ENCODE measurements at regions not wholly inside any gene's neighbourhood (a gene's known extent, or its start where the extent isn't known, plus 50 kb on each side); places are given as distances from the start of the nearest gene placed in this dataset.

DNA sequence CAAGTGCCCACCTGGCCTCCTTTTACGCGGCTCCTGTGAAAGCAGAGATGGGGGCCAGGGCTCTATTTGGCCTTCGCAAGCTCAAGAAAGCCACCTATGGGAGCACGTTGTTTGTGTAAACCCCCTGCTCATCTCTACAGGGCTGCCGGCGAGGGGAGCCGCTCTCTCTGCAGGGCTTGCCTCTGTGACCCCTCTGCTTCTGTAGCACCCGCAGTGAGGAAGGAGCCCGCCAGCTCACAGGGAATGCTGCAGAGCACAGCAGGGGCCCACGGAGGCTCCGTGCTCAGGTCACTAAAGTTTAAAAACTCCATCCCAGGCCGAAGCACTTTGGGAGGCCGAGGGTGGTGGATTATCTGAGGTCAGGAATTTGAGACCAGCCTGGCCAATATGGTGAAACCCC is 376.8 kb downstream of the IRX2 start:
- H3K36me3 Mint-ChIP-seq (ENCODE audit: low read depth, unreplicated experiment) = no peaks in the 10 kb centered on the region
- DNase-seq (ENCODE audit: low read depth) (no peak), FAIRE-seq (no peak)
- no peaks in the 10 kb centered on the region for H3K79me2 ChIP-seq (ENCODE audit: insufficient read depth, low read length)
- no peak overlapping the region for H3K9ac ChIP-seq (ENCODE audit: low read length)
- no peak for TF ChIP-seq EZH2 (IDR thresholded peaks at IDR 0.05; ENCODE audit: insufficient read depth, low read length)
- TF ChIP-seq, protein P1, sequence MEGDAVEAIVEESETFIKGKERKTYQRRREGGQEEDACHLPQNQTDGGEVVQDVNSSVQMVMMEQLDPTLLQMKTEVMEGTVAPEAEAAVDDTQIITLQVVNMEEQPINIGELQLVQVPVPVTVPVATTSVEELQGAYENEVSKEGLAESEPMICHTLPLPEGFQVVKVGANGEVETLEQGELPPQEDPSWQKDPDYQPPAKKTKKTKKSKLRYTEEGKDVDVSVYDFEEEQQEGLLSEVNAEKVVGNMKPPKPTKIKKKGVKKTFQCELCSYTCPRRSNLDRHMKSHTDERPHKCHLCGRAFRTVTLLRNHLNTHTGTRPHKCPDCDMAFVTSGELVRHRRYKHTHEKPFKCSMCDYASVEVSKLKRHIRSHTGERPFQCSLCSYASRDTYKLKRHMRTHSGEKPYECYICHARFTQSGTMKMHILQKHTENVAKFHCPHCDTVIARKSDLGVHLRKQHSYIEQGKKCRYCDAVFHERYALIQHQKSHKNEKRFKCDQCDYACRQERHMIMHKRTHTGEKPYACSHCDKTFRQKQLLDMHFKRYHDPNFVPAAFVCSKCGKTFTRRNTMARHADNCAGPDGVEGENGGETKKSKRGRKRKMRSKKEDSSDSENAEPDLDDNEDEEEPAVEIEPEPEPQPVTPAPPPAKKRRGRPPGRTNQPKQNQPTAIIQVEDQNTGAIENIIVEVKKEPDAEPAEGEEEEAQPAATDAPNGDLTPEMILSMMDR (IDR thresholded peaks at IDR 0.05; ENCODE audit: insufficient read depth, low read depth, low read length) = no peak
- no peak overlapping the region for H2AFZ ChIP-seq (ENCODE audit: low read depth, low read length)
- no peaks in the 10 kb centered on the region for H3K27me3 ChIP-seq (ENCODE audit: insufficient read depth, low read length)
- H3K36me3 ChIP-seq (ENCODE audit: insufficient read depth, low read length) = no peaks in the 10 kb centered on the region
- H3K4me2 ChIP-seq (ENCODE audit: low read length) = no peak overlapping the region
- no peaks in the 10 kb centered on the region for H3K4me1 Mint-ChIP-seq (ENCODE audit: low read depth, unreplicated experiment)
- H4K20me1 ChIP-seq (ENCODE audit: insufficient read depth, low read length) = no peaks in the 10 kb centered on the region
- H3K9me3 Mint-ChIP-seq (ENCODE audit: unreplicated experiment) = peaks cover 4% of the 10 kb centered on the region
- peaks cover 14% of the 10 kb centered on the region for H3K9me3 ChIP-seq (ENCODE audit: insufficient read depth, low read depth, low read length)
- no peak overlapping the region for H3K4me3 ChIP-seq (ENCODE audit: insufficient read depth, low read depth, low read length)
- no peak overlapping the region for H3K27ac Mint-ChIP-seq (ENCODE audit: unreplicated experiment)
- H3K4me1 ChIP-seq (ENCODE audit: insufficient read depth, low read length) = no peaks in the 10 kb centered on the region
- no peak overlapping the region for H3K4me3 Mint-ChIP-seq (ENCODE audit: unreplicated experiment)
- no peak overlapping the region for H3K27ac ChIP-seq (ENCODE audit: low read depth, low read length)
- peaks cover 30% of the 10 kb centered on the region for H3K27me3 Mint-ChIP-seq (ENCODE audit: low read depth, unreplicated experiment)

DNA sequence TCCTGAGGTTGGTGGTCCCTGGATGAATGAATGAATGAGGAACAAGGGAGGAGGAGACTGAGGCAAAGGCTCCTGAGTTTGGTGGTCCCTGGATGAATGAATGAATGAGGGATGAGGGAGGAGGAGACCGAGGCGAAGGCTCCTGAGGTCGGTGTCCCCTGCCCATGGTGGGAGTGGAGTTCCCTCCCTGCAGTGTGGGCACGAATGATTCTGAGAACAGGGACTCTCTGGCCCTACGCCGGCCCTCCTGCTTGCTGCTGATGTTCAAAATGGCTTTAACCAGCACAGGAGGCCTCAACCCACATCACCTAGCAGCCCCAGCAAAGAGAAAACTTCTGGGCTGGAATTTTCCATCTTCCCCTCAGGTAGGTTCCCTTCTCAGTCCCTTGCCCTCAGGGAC is 377.8 kb downstream of the IRX2 start:
- FAIRE-seq = no peak
- no peak for DNase-seq (ENCODE audit: low read depth)
- Histone ChIP-seq H2AFZ (ENCODE audit: low read depth, low read length) (no peak overlapping the region), H3K4me1 (ENCODE audit: insufficient read depth, low read length) (no peaks in the 10 kb centered on the region), H3K27me3 (ENCODE audit: insufficient read depth, low read length) (no peaks in the 10 kb centered on the region), H3K4me3 (ENCODE audit: insufficient read depth, low read depth, low read length) (no peak overlapping the region), H3K9me3 (ENCODE audit: insufficient read depth, low read depth, low read length) (peaks cover 22% of the 10 kb centered on the region), H3K4me2 (ENCODE audit: low read length) (no peak overlapping the region), H3K36me3 (ENCODE audit: insufficient read depth, low read length) (no peaks in the 10 kb centered on the region), H3K27ac (ENCODE audit: low read depth, low read length) (no peak overlapping the region), H3K79me2 (ENCODE audit: insufficient read depth, low read length) (no peaks in the 10 kb centered on the region), H3K9ac (ENCODE audit: low read length) (no peak overlapping the region), H4K20me1 (ENCODE audit: insufficient read depth, low read length) (no peaks in the 10 kb centered on the region)
- Mint-ChIP-seq H3K36me3 (ENCODE audit: low read depth, unreplicated experiment) (no peaks in the 10 kb centered on the region), H3K4me3 (ENCODE audit: unreplicated experiment) (no peak overlapping the region), H3K27me3 (ENCODE audit: low read depth, unreplicated experiment) (peaks cover 26% of the 10 kb centered on the region), H3K4me1 (ENCODE audit: low read depth, unreplicated experiment) (no peaks in the 10 kb centered on the region), H3K9me3 (ENCODE audit: unreplicated experiment) (peaks cover 4% of the 10 kb centered on the region), H3K27ac (ENCODE audit: unreplicated experiment) (no peak overlapping the region)
- TF ChIP-seq EZH2 (IDR thresholded peaks at IDR 0.05; ENCODE audit: insufficient read depth, low read length) = no peak
- TF ChIP-seq, protein P1 (IDR thresholded peaks at IDR 0.05; ENCODE audit: insufficient read depth, low read depth, low read length) = no peak

DNA sequence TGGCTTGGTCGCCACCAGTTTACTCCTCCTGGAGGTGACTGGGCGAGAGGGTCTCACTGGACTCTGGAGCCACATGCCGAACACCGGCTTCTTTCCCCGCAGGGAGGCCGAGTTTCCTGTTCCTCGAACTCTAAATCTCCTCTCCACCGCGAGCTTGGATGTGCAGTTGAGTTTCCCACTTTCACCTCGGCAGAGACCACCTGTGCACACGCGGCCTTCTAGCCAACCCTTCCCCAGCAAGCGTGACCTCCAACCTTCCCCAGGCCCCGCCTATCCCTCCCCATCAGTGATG is 380.1 kb downstream of the IRX2 start:
- H3K27ac Mint-ChIP-seq (ENCODE audit: unreplicated experiment) = no peak overlapping the region
- no peak for DNase-seq (ENCODE audit: low read depth)
- H3K9ac ChIP-seq (ENCODE audit: low read length) = no peak overlapping the region
- H3K79me2 ChIP-seq (ENCODE audit: insufficient read depth, low read length) = no peaks in the 10 kb centered on the region
- H3K4me3 ChIP-seq (ENCODE audit: insufficient read depth, low read depth, low read length) = no peak overlapping the region
- H3K36me3 Mint-ChIP-seq (ENCODE audit: low read depth, unreplicated experiment) = no peaks in the 10 kb centered on the region
- no peak overlapping the region for H3K4me2 ChIP-seq (ENCODE audit: low read length)
- no peak for TF ChIP-seq EZH2 (IDR thresholded peaks at IDR 0.05; ENCODE audit: insufficient read depth, low read length)
- TF ChIP-seq, protein P1 (IDR thresholded peaks at IDR 0.05; ENCODE audit: insufficient read depth, low read depth, low read length) = no peak
- peaks cover 17% of the 10 kb centered on the region for H3K27me3 Mint-ChIP-seq (ENCODE audit: low read depth, unreplicated experiment)
- H3K27me3 ChIP-seq (ENCODE audit: insufficient read depth, low read length) = no peaks in the 10 kb centered on the region
- FAIRE-seq = no peak
- H3K4me1 ChIP-seq (ENCODE audit: insufficient read depth, low read length) = no peaks in the 10 kb centered on the region
- no peak overlapping the region for H3K4me3 Mint-ChIP-seq (ENCODE audit: unreplicated experiment)
- no peak overlapping the region for H3K27ac ChIP-seq (ENCODE audit: low read depth, low read length)
- H2AFZ ChIP-seq (ENCODE audit: low read depth, low read length) = no peak overlapping the region
- H3K4me1 Mint-ChIP-seq (ENCODE audit: low read depth, unreplicated experiment) = no peaks in the 10 kb centered on the region
- no peaks in the 10 kb centered on the region for H4K20me1 ChIP-seq (ENCODE audit: insufficient read depth, low read length)
- no peaks in the 10 kb centered on the region for H3K36me3 ChIP-seq (ENCODE audit: insufficient read depth, low read length)
- H3K9me3 Mint-ChIP-seq (ENCODE audit: unreplicated experiment) = peaks cover 4% of the 10 kb centered on the region
- peaks cover 21% of the 10 kb centered on the region for H3K9me3 ChIP-seq (ENCODE audit: insufficient read depth, low read depth, low read length)

All from astrocyte (in vitro differentiated cells and primary cell).